Kidney glomerular epithelial cell (primary cell): ENCODE measurements at regions not wholly inside any gene's neighbourhood (a gene's known extent, or its start where the extent isn't known, plus 50 kb on each side); places are given as distances from the start of the nearest gene placed in this dataset.
"Not testable (repeated sequence)": the region's sequence is repeated elsewhere in the genome, so short reads cannot be mapped to it uniquely, and the experiment has no call there.

Source experiments
- DNase-seq: peaks from one replicate; lab custom pipeline; 2025; lab: John Stamatoyannopoulos, UW

DNA sequence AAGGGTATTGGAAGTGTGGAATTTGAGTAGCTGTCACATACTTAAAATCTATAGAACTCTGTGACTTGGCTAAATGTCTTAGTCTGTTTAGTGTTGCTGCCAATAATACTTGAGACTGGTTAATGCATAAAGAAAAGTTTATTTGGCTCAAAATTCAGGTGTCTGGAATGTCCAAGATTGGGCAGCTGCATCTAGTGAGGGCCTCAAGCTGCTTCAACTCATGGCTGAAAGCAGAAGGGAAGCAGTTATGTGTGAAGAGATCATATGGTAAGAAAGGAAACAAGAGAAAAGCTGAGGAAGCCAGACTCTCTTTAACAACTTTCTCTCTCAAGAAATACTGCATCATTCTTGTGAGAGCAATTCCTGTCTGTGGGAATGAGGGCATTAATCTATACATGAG, 1043.3 kb upstream of the CDH6 start:
- DNase-seq = no peak

DNA sequence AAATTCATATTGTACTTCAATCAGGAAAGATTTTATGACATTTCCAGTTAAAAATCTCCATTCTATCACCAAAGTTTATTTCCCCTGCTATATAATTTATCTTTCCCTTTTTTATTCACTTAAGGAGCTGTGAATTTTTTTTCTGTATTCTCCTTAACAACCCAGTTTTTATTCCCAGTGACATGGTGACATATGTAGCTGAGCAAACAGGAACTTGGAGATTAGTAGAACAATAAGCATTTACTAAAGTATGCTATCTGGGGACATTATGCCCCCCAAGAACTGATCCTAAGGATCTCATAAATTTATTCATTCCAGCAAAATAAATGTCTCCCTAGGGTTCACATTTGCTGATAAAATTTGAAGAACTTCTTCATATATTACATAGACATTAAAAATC, 1044.0 kb upstream of the CDH6 start:
- no peak for DNase-seq

DNA sequence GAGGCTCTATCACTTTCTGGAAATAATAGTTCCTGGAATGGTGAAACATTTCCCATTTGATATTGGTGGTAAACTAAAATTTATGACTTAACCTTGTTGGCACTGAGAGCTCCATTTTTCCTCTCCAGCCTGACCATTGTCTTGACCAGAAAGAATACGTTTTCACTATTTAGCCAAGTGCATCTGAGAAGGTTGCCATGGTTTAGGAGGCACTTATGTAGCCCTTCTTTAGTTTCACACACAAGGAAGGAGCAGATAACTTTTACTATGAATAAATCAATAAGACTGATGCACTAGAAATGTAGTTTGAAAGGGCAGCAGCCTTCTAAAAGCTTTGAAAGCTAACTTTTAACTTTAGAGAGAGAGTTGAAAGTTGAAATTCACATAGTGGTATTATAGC, 1045.5 kb upstream of the CDH6 start:
- no peak for DNase-seq

DNA sequence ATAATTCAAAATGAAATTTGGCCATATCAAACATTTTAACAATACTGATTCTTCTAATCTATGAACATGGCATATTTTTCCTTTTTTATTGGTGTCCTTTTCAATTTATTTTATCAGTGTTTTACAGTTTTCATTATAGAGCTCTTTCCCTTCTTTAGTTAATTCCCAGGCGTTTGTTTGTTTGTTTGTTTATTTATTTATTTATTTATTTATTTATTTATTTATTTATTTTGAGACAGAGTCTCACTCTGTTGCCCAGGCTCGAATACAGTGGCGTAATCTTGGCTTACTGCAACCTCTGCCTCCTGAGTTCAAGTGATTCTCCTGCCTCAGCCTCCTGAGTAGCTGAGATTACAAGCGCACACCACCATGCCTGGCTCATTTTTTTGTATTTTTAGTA, 1049.4 kb upstream of the CDH6 start:
- not testable (repeated sequence) for DNase-seq

DNA sequence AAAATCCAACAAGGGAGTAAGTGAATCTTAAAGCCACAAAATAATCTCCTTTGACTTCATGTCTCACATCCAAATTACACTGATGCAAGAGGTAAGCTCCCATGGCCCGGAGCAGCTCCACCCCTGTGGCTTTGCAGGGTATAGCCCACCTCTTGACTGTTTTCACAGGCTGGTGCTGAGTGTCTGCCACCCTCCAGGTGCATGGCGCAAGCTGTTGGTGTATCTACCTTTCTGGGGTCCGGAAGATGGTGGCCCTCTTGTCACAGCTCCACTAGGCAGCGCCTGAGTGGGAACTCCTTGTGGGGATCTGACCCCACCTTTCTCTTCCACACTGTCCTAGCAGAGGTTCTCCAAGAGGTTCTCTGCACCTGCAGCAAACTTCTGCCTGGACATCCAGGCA, 1051.1 kb upstream of the CDH6 start:
- no peak for DNase-seq

DNA sequence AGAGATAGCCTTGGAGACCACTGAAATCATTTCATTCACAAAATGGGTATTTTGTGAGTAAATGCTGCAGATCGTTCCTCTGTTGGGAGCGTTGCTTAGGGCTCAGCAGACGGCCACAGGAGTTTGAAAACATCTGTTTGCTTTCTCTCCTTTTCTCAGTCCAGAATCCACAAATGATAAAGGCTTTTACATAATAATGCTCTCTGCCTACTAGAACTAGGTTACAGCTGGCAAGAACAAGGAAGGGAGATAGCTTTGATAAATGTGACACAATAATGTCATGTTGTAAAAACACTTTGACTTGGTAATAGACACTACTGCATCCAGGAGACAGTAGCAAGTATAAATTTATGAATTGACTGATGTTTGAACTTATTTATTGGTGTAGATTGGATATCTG, 1072.4 kb upstream of the CDH6 start:
- no peak for DNase-seq

DNA sequence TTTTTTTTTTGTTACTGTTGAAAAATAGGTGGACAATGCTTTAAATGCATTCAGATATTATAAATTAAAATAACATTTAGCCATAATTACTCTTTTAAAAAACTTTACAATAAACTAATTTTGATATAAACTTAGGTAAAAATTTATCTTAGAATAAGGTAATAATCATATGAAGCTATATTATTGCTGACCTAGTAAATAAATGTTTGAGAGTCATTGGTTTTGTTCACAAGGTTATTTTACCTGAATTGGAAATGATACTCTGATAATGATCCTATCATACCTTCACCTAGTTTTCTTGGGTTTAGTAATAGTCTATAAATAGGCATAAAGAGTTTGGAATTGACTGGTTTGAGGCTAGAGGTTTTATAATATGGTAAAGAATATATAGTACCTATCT, 1076.4 kb upstream of the CDH6 start:
- no peak for DNase-seq

DNA sequence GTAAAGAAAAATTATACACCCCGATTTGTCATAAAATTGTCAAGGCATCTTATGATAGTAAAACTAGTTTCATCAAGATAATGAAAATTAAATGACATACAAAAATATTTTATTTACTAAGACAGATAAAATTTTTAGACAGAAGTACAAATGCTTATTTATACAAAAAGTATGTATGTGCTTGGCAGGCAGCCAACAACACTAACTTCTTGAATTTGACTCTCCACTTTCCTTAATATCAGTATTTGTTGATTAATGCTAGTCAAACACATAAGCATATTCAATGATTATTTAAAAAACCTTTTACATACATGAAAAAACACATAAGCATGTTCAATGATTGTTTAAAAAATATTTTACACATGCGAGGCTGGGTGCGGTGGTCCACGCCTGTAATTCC, 1079.9 kb upstream of the CDH6 start:
- DNase-seq = no peak

DNA sequence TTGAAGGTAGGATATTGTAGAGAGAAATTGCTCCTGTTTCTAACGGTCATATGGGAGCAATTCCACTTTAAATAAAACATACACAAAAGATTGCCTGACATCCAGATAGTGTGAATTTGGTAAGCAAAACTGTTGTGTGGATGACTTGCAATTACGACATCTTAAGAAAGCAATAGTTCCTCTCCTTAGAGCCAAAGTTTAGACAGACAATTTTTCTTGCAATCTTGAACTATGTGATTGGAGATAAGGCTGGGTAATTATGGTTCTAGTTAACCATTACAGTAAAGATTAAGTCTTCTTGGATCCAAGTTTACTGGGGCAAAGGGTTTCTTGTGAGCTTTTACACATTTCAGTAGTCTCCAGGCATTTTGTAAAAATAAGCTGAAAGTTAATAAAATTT, 1080.6 kb upstream of the CDH6 start:
- peak; percentile 37 for DNase-seq

DNA sequence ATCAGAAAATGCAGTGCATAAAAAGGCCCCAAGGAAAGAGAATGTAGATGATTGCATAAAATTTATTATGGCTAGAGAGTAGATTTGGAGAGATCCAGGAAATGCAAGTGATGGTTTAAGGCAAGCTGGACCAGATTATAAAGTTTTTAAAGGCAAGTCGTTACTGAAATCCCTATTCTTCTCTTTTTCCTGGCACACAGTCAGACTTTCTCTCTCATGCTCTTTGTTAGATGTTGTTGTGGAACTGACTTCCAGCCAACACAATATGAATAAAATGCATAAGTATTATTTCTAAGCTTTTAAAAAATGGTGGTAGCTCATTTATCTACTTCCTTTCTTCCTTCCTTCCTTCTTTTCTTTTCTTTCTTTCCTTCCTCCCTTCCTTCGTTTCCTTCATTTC, 1085.4 kb upstream of the CDH6 start:
- DNase-seq = no peak

DNA sequence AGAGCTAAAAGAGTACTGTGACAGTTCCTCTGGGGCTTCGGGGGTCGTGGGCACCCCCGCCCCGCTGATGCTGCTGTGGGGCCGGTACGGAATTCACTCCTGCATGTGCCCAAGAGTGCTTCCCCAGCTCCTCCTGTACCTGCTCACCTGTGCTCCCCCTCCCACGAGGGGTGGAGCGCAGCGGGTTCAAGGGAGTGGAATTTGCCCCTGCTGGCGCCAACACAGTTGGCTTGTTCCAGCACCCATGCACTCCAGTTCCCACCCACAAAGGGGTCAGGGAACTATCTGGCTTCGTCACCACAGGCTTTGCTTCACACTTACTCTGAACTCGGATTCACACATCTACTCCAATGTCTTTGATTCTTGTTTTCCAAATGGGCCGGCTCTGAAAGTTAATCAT, 1086.9 kb upstream of the CDH6 start:
- DNase-seq = no peak

DNA sequence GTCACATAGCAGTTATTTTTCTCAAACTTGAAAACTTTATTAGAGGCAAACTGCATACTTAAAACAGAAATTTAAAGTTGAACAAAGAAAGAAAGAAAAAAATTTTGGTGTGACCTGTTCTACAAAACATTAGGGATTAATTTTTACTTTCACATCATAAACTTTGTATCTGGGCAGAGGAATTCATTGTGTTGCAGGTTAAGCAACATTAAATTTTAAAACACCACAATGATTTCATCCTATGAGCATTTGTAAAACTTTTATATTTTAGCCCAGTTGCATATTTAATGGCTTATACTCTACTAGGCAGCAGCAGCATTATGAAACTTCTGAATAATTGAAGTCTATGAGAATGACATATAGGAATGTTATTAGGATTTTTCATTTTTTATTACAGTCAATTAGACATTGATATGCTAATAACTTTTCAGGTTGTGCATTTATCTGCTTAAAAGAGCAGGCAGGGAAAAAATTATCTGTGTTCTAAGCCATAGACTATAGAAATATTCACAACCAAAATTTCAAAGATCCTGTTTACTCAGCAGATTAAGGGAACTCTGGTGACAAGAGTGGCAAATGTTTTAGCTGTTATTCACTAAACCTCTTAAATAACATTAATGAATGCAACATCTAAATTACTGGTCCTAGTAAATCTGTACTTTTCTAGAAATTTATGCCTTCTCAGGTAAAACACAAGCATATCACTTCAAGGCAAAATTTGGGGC, 1088.5 kb upstream of the CDH6 start:
- peak; percentile 18 for DNase-seq

DNA sequence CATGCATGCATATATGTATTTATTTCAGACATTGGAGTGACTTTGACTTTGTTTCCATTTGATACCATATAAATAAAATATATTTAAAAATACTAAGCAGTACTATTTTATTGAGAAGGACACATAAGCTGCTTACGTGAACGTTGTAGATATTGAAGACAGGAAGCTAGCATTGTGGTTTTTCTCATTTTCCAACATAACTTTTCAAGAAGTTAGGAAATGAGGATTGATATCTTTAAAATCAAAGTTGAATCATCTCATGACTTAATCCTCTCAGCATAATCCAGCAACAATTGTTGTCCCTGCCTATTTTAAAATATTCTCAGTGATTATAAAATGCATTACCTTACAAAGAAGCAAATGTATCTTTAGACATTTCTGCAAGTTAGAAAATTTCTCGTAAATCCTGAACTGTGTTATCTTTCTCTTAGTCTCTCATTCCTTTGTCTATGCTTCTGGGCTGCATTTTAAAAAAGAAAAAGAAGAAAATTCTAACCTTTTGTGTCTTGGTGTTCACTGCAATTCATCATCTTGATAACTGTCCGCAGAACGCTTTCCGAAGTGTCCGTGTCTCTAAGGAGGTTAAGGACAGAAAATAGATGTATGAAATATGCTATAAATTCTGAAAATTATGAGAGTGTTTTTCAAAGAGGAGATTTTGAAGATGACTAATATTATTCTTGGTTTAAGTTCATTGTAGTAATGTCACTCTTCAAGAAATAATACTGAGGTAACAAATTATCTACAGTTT, 1089.9 kb upstream of the CDH6 start:
- no peak for DNase-seq

DNA sequence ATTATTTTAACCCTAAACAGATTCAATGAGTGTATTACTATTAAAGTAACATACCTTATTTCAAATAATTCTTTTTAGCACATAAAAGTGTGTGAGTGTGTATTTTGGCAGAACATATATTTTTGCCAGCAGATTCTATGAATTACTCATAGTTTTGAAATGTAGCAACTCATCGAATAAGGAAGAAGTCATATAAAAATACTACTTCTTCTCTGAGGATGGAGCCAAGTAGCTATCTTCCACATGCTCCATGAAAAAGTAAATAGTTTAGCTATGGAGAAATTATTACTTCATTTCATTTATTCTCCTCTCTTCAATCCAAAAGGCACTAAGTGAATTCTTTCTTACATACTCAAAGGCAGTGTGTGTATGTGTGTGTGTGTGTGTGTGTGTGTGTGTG, 1090.4 kb upstream of the CDH6 start:
- DNase-seq = no peak

DNA sequence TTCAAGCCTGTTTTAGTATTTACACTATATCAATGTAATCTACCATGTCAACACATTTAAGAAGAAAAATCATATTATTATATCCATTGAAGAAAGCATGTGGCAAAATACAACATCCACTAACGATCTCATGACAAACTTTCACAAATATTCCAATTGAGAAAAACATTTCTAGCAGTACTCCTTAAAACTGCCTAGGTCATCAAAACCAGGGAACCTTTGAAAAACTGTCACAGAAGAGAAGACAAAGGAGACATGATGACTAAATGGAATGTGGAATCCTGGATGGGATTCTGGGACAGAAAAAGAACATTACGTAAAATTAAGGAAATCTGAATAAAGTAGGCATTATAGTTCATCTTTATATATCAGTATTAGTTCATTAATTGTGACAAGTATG, 1091.3 kb upstream of the CDH6 start:
- no peak for DNase-seq

DNA sequence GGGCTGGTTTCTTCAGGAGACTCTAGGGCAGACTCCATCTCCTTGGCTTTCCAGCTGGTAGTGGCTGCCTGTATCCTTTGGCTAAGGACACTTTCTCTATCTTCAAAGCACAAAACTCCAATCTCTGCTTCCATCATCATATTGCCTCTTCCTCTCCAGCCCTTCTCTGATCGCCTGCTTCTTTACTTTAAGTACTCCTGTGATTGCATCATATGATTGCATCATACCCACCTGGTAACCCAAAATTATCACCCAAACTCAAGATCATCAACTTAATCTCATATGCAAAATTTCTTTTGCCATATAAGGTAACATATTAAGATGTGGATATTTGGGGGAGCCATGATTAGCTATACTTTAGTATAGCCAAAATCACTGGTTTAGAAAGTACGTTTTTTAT, 1092.6 kb upstream of the CDH6 start:
- DNase-seq = no peak

DNA sequence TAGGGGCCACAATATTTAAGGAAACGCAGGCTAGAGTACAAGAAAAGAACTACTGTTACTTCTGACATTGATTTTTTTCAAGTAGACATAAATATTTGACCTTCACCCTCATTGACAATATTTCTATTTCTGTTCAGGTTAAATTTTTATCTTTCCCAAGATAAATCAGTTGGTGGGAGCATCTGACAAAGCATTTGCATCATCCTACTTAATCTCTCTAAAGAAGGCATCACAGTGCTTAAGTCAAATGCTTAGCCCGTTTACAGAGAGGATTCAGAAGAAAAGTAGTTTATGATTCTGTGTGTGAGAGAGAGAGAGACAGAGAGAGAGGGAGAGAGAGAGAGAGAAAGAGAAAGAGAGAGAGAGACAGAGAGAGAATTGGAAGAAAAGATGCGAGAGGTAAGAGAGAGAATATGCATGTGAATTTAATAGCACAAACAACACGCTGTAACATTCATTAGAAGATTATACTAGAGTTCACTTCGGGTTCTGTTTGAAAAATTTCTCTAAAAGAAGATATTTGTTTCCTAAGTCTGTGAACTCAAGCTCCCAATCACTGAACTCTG, 1093.3 kb upstream of the CDH6 start:
- no peak for DNase-seq

DNA sequence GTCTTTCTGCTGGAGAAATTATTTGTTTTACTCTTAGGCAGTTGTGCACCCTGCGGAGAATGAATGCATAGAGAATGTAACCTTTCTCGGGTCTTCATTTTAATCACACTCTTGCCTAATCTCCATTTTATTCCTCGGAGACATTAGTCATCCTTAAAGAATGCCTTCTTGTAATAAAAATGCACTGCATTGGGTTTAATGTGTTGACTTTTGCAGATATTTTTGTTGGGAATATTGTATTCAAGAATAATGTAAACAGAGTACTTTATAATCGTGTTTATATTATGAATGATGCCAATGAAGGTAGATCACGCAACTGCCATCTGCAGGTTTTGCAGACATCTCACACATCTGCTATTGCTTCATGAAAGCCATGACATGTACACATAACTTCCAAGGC, 1093.9 kb upstream of the CDH6 start:
- no peak for DNase-seq

DNA sequence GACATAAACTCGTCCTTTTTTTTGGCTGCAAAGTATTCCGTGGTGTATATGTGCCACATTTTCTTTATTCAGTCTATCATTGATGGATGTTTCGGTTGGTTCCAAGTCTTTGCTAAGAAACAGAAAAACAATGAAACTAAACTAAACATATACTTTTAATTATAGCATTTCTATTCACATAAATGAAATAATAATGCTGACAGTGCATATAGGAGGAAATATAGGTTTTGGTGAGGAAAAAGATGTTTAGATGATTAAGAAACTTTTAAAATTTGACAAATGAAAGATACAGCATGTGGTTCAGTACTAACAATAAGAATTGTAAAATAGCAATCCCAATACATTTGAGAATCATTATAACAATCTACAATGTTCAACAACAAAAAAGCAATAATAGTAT, 1094.5 kb upstream of the CDH6 start:
- no peak for DNase-seq

DNA sequence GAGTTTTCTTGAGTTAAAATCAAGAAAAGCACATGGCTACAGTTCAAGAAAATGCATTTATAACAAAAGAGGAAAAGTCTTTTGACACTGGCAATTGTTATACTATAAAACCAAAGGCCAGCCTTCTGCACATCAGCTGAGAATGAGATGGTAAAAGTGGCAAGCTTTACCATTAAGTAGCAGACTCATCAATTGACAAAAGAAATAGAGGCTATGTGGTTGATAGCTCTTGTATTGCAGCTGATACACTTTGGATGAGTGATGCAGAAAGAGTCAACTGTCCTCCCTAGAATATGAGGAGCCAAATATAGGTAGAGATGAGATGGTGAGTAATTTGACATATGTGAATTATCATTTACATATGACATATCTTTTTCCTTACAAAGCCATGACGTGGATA, 1100.9 kb upstream of the CDH6 start:
- no peak for DNase-seq

DNA sequence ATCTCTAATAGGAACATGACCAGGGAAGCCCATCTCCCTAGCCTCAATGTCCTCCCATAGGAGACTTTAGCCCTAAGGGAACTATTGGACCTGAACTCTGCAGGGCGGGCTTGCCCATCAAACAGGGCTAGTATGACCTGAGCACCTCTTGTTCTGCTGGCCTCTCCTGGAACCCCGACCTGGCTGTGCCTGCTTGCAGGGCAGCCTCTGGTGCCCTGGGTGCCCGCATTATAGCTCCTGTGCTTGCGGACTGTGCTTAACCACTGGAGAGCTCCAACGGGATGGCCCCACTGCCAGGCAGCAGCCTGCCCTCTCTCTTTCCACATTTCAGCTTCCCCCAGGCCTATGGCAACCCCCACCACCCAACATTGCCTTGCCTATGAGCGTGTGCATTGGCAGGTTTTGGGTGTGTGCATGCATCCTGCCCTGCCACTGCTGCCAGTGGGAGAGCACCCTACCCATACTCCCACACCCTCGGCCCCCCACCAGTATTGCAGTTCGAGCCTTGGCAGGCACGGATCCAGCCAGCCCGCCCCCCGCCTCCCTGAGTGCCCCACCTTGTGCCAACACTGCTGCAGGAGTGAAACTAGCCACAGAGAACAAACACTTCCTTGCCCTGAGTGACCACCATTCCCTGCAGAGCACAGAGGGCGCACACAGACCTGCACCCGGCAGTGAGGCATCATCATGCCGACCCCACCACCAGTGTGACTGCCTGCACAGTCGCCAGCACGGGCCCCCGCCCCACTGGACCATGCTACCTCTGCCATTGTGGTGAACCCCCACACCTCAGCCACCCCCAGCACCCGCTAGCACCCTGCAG, 1123.8 kb upstream of the CDH6 start:
- DNase-seq = no peak

DNA sequence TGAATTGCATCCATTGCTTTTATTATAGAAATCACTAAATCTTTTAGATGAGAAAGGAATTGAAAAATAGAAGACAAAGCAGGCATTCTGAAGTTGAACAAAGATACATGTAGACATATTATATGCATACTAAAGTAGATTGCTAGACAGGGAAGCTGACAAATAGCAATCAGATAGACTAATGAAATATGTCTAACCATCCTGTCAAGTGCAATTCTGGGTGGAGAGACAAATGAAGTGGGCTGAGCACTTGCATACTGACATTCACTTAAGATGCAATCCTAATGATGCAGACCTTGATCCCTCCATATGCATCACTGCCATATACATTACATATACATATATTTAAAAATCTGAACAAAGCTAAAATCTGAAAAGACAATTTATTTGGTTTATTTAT, 1130.0 kb upstream of the CDH6 start:
- no peak for DNase-seq

DNA sequence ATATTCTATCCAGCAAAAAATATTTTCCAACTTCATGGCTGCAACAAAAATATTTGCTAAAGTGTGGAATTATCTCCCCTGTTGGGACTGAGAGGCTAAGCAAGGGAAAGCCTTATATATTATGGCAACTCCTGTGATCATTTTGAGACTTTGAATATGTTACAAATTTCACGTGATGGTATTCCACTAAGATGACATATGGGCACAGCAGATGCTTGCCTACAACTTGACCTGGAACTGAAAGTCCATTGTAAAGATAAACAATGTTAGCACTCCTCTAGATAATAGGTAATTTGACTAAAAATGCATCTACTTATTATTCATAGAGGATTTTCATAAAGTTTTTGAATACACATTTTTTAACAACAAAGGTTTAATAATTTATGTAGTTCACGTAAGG, 1141.5 kb upstream of the CDH6 start:
- DNase-seq = no peak
